ENCODE measurements at regions not wholly inside any gene's neighbourhood (a gene's known extent, or its start where the extent isn't known, plus 50 kb on each side); places are given as distances from the start of the nearest gene placed in this dataset.
"Not testable (repeated sequence)": the region's sequence is repeated elsewhere in the genome, so short reads cannot be mapped to it uniquely, and the experiment has no call there.

GRCh38 chr2:192398236-192398635 is 203.5 kb upstream of the TMEFF2 start:
- DNase-seq (ENCODE audit: low spot score) = no peak

DNA sequence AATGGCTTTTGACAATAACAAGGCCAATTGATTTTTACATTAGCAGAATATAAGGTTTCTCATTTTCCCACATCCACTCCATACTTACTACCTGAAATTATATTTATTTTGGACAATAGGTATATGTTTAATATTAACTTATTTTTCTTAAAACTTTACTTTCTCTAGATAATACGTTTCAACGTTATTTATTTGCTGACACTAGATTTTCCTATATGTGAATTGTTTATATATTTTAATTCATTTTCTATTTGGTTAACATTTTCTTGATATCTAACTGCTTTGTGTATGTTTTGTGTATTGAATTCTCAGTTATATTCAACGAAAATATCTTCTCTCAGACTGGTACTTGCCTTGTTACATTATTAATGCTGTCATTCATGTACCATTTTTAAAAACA is 199.9 kb upstream of the TMEFF2 start:
- DNase-seq (ENCODE audit: low spot score) = no peak

DNA sequence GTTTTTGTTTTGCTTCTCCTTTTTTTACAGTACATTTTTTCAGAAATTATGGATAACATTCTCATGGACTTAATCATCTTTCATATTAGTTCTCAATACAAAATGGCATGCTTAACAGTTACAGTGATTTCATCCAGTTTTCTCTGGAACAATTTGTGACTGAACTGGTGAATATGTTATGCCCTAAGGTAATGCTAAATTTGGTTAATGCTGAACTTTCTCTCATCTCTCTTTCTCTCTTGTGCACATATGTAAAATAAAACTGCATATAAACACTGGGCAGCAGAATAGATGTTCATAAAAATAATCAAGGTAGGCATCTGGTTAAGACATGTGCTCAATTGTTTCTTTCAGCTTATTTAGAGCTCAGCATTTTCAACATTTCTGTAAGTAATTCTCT is 196.3 kb upstream of the TMEFF2 start:
- no peak for DNase-seq (ENCODE audit: low spot score)

GRCh38 chr2:192390401-192390800 is 195.7 kb upstream of the TMEFF2 start:
- DNase-seq (ENCODE audit: low spot score) = peak; percentile 21

DNA sequence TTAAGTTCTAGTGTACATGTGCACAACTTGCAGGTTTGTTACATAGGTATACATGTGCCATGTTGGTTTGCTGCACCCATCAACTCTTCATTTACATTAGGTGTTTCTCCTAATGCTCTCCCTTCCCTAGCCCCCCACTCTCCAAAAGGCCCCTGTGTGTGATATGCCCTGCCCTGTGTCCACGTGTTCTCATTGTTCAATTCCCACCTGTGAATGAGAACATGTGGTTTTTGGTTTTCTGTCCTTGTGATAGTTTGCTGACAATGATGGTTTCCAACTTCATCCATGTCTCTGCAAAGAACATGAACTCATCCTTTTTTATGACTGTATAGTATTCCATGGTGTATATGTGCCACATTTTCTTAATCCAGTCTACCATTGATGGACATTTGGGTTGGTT is 189.5 kb upstream of the TMEFF2 start:
- DNase-seq (ENCODE audit: low spot score) = not testable (repeated sequence)

GRCh38 chr2:192381082-192381481 is 186.3 kb upstream of the TMEFF2 start:
- DNase-seq (ENCODE audit: low spot score) = no peak

GRCh38 chr2:192379736-192380135 is 185.0 kb upstream of the TMEFF2 start:
- no peak for DNase-seq (ENCODE audit: low spot score)

GRCh38 chr2:192377173-192377572 is 182.4 kb upstream of the TMEFF2 start:
- DNase-seq (ENCODE audit: low spot score) = no peak

DNA sequence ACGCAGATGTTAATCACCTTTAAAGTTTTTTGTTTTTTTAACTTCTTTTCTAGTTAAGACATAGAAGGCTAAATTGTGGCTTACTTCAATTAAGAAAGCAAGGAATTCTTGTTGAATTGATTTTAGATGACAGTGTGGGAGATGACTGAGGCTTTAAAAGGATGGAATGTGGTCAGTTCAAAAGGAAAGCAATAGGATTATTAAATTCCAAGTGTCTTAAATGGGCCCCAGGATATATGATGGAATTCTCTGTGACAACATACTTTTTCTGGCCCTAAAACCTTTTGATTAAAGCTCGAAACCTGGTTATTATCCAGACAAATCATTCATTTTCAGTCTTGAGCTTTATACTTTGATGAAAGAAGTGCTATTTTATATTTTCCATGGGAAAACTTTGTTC is 179.0 kb upstream of the TMEFF2 start:
- DNase-seq (ENCODE audit: low spot score) = no peak

GRCh38 chr2:192373221-192373620 is 178.5 kb upstream of the TMEFF2 start:
- DNase-seq (ENCODE audit: low spot score) = no peak

GRCh38 chr2:192369969-192370368 is 175.2 kb upstream of the TMEFF2 start:
- no peak for DNase-seq (ENCODE audit: low spot score)

GRCh38 chr2:192357217-192357616 is 162.5 kb upstream of the TMEFF2 start:
- no peak for DNase-seq (ENCODE audit: low spot score)

DNA sequence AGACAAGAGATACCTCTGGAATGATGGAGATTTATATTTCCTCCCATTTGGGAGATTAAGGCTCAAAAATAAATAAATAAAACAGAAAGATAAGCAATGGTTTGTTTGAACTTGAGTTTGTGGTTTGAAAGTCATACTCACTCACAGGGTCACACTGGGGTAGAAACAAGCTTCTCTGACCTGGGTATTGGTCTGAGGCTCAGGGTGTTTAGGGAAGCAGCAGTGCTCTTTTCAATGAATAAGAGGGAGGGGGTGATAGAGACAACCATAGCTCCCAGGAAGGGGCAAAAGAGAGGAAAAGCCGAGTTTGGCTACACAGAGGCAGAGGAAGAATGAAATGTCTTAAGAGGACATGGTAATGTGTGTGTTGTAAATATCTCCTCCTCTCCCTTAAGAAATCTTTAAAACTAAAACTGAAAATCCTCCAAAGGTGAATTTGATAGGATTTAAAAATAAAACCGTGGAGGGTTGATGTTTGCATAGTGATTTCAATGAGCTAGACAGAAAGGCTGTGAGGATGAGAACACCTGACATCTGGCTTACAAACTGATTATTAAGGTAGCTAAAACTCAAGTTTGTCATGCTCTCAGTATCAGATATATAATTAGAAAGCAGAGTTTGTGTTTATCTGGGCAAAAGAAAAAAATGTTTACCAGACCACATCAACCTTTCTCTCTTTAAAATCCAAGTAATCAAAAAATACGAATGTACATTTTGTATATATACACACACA is 159.9 kb upstream of the TMEFF2 start:
- no peak for DNase-seq (ENCODE audit: low spot score)

DNA sequence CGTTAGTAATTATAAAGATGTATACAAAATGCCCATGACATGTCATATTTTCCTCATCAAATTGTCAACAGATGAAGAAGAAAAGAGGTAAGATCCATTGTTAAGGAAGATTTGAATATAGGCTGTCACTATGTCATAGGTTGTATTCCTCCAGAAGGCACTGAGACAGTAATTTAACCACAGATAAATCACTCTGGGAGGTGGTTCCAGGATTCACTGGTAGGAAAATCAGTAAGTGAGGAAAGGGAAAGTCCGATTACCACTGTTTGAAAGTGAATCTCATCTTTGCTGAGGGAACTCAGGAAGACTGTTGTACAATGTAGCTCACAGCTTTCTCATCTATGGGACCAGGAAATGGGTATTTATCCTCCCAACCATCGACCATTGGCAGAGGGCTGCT is 152.8 kb upstream of the TMEFF2 start:
- no peak for DNase-seq (ENCODE audit: low spot score)

DNA sequence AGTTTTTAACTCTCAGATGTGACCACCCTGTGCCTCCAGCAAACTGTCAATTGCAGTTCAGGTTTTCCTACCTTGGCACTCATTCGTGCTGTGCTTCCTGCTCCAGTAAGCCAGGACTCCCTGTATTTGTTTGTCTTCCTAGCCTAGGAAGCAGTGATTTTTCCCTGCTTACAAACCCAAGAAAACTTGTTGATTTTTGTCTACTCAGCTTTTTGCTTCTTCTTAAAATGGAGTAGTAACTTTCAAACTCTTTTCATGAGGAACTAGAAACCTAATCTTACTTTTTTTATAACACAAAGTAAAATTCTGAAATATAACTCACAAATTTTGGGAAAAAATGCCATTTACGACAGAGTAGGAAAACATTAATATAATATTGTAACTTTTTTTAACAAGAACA is 150.6 kb upstream of the TMEFF2 start:
- no peak for DNase-seq (ENCODE audit: low spot score)

DNA sequence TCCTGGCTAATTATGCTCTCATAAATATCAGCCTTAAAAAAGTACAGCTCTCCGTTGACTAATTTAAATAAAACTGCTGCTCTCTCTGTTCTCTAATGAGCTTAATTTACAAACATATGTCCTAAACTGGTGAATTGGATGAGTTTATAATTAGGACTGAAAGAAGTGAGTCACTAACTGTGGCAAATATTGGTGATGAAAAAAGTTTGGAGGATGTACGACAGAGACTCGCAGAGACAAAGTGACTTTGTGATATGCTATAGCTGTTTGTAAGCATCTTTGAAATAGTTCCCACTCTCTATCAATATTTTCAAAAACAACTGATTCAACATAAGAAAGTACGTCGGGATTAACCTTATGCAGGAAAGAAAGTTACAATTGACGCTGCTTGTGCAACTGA is 138.9 kb upstream of the TMEFF2 start:
- no peak for DNase-seq (ENCODE audit: low spot score)

GRCh38 chr2:192328297-192328696 is 133.6 kb upstream of the TMEFF2 start:
- no peak for DNase-seq (ENCODE audit: low spot score)

DNA sequence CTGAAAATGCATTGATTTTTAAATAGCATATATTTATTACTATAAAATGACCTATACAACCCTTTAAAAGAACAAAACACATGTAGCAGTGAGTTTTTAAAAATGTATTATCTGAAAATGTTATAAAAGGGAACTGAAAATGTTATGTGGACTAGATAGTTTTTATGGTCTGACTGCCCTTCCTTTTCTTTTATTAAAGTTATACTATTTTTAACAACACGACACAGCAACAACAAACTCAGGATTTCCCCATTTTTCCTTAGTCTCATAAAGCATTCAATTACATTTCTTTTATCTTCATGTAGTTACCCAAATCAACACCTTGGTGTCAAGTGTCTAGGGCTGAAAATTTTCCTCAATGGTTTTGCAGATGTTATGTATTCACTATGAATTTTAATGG is 132.8 kb upstream of the TMEFF2 start:
- DNase-seq (ENCODE audit: low spot score) = no peak

- no peak for DNase-seq (ENCODE audit: low spot score)
These were observed 120.8 kb upstream of the TMEFF2 start for GRCh38 chr2:192315543-192315942.

DNA sequence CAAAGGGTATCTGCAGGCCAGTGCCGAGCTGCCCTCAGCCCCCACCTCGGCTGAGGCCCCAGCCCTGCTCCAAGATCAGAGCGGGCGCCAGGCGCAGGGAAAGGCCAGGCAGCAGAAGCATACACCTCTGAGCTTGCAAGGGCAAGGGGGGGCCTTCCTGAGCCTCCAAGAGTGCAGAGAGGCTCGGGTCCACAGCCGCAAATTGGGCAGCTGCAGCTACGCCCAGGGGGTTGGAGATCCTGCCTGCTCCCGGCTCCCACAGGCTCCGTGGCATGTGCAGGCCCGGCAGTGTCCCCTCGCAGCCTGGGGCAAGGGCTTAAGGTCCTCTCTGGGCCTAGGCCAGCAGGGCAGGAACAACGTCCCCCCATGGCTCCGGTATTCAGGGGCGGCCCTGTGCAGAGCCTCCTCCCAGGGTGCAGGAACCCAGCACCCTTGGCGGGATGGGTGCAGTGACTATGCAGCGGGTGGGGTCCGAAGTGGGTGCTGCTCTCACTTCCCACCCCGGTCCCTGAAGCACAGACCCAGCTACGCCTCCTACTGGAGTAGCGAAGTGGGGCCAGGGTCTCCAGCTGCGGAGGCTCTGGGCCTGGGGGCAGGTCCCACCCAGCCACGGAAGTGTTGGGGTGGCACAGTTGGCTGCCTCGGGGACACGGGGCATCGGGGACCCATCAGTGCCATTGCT is 120.2 kb upstream of the TMEFF2 start:
- no peak for DNase-seq (ENCODE audit: low spot score)

- no peak for DNase-seq (ENCODE audit: low spot score)
These were observed 119.0 kb upstream of the TMEFF2 start for GRCh38 chr2:192313773-192314172.

- no peak for DNase-seq (ENCODE audit: low spot score)
These were observed 117.1 kb upstream of the TMEFF2 start for GRCh38 chr2:192311701-192312460.

GRCh38 chr2:192307530-192307929 is 112.8 kb upstream of the TMEFF2 start:
- no peak for DNase-seq (ENCODE audit: low spot score)
